Naive thymus-derived CD4-positive, alpha-beta T cell (primary cell): ENCODE measurements at regions not wholly inside any gene's neighbourhood (a gene's known extent, or its start where the extent isn't known, plus 50 kb on each side); places are given as distances from the start of the nearest gene placed in this dataset.
"Not testable (repeated sequence)": the region's sequence is repeated elsewhere in the genome, so short reads cannot be mapped to it uniquely, and the experiment has no call there.

Experiments used
- ATAC-seq: fragments of 150-1000 bp; cut with Tn5 transposase; 2 replicates; pipeline ENCODE4 v1.10.0; 2021; ENCODE audit warnings: mild to moderate bottlenecking, moderate library complexity
- CTCF ChIA-PET: fragments of 350-600 bp; sonication (Branson Sonifier 250); formaldehyde crosslinking; loops from one replicate; lab custom pipeline; 2021; ENCODE audit warnings: antibody characterized with exemption; lab: Charles Lee
- POLR2A ChIA-PET: fragments of 350-600 bp; sonication (Branson Sonifier 250); formaldehyde crosslinking; loops from one replicate; lab custom pipeline; 2021; ENCODE audit warnings: antibody characterized with exemption, inconsistent platforms; lab: Charles Lee
- DNase-seq, 9 donors: peaks; one replicate each; pipeline versions ENCODE4 v3.0.0 to v3.0.0-alpha.2; 2020 to 2022; ENCODE audit warnings: mixed read lengths in 1 of 9
- H3K27ac ChIP-seq: one replicate; pipeline ENCODE4 v1.7.0; 2013; ENCODE audit warnings: mild to moderate bottlenecking, low read depth, low read length, moderate library complexity
- H3K27me3 ChIP-seq, 2 donors: one replicate each; pipeline ENCODE4 v1.7.0; 2013; ENCODE audit warnings: low read length in 2 of 2, mild to moderate bottlenecking in 2 of 2, moderate library complexity in 2 of 2; ENCODE audit not compliant: control insufficient read depth in 2 of 2, insufficient read depth in 2 of 2
- H3K36me3 ChIP-seq, 3 experiments: 1 replicate in 2 of 3; 2 replicates in 1 of 3; pipeline ENCODE4 v1.7.0; 2013; ENCODE audit warnings: low read length in 3 of 3, mild to moderate bottlenecking in 3 of 3, moderate library complexity in 1 of 3; ENCODE audit not compliant: insufficient read depth in 3 of 3, control insufficient read depth in 2 of 3
- H3K4me1 ChIP-seq, 2 donors: one replicate each; pipeline ENCODE4 v1.7.0; 2013; ENCODE audit warnings: low read length in 2 of 2, mild to moderate bottlenecking in 2 of 2, moderate library complexity in 1 of 2; ENCODE audit not compliant: control insufficient read depth in 2 of 2, insufficient read depth in 2 of 2
- H3K4me3 ChIP-seq: 2 replicates; pipeline ENCODE4 v1.7.0; 2013; ENCODE audit warnings: mild to moderate bottlenecking, low read length
- H3K9me3 ChIP-seq, 3 experiments: 1 replicate in 2 of 3; 2 replicates in 1 of 3; pipeline ENCODE4 v1.7.0; 2013; ENCODE audit warnings: low read length in 3 of 3; ENCODE audit not compliant: control insufficient read depth in 2 of 3
- H3K27ac Mint-ChIP-seq, 9 donors: one replicate each; pipeline ENCODE4 v1.8.0; 2020 to 2022; ENCODE audit warnings: mixed read lengths in 9 of 9, mild to moderate bottlenecking in 8 of 9, moderate library complexity in 5 of 9, inconsistent platforms in 2 of 9
- H3K27me3 Mint-ChIP-seq, 5 donors: one replicate each; pipeline ENCODE4 v1.8.0; 2021 to 2022; ENCODE audit warnings: mixed read lengths in 5 of 5, mild to moderate bottlenecking in 1 of 5
- H3K36me3 Mint-ChIP-seq, 5 donors: one replicate each; pipeline ENCODE4 v1.8.0; 2020 to 2022; ENCODE audit warnings: mixed read lengths in 5 of 5, mild to moderate bottlenecking in 3 of 5, inconsistent platforms in 1 of 5
- H3K4me1 Mint-ChIP-seq, 7 donors: one replicate each; pipeline ENCODE4 v1.8.0; 2020 to 2022; ENCODE audit warnings: mixed read lengths in 7 of 7, mild to moderate bottlenecking in 3 of 7, inconsistent platforms in 1 of 7
- H3K4me3 Mint-ChIP-seq, 10 donors: one replicate each; pipeline ENCODE4 v1.8.0; 2020 to 2022; ENCODE audit warnings: mild to moderate bottlenecking in 10 of 10, mixed read lengths in 10 of 10, moderate library complexity in 6 of 10, inconsistent platforms in 2 of 10
- H3K9me3 Mint-ChIP-seq, 11 donors: one replicate each; pipeline ENCODE4 v1.8.0; 2020 to 2022; ENCODE audit warnings: mixed read lengths in 11 of 11, mild to moderate bottlenecking in 4 of 11, inconsistent platforms in 1 of 11, moderate library complexity in 1 of 11
- intact Hi-C, 2 donors: fragments of 100-400 bp; cut with micrococcal nuclease; formaldehyde crosslinking; loops; one replicate each; pipeline ENCODE4 v1.15.1; 2023

GRCh38 chr7:75511-75910, 116.9 kb upstream of the FAM20C start:
- DNase-seq, ATAC-seq, POLR2A ChIA-PET, H3K9me3 ChIP-seq, intact Hi-C loops, H3K4me3 Mint-ChIP-seq, CTCF ChIA-PET, H3K4me1 Mint-ChIP-seq, H3K4me1 ChIP-seq, H3K4me3 ChIP-seq, H3K27ac Mint-ChIP-seq, H3K27me3 ChIP-seq, H3K27ac ChIP-seq, H3K36me3 ChIP-seq, H3K36me3 Mint-ChIP-seq, H3K9me3 Mint-ChIP-seq, H3K27me3 Mint-ChIP-seq: not testable (repeated sequence)

- H3K4me1 Mint-ChIP-seq, H3K4me3 ChIP-seq, H3K27ac Mint-ChIP-seq, ATAC-seq, H3K4me1 ChIP-seq, H3K27me3 ChIP-seq, DNase-seq, POLR2A ChIA-PET, H3K27ac ChIP-seq, H3K9me3 Mint-ChIP-seq, CTCF ChIA-PET, H3K36me3 Mint-ChIP-seq, H3K36me3 ChIP-seq, H3K9me3 ChIP-seq, H3K4me3 Mint-ChIP-seq, H3K27me3 Mint-ChIP-seq, intact Hi-C loops: not testable (repeated sequence)
These were observed 116.2 kb upstream of the FAM20C start for GRCh38 chr7:76202-76601.

- intact Hi-C loops, POLR2A ChIA-PET, CTCF ChIA-PET: not testable (repeated sequence)
These were observed 115.5 kb upstream of the FAM20C start for GRCh38 chr7:76829-77395.

GRCh38 chr7:78862-79261, 113.5 kb upstream of the FAM20C start:
- H3K27me3 ChIP-seq, H3K27ac ChIP-seq, ATAC-seq, H3K4me1 ChIP-seq, H3K27me3 Mint-ChIP-seq, DNase-seq, H3K9me3 Mint-ChIP-seq, H3K27ac Mint-ChIP-seq, H3K36me3 ChIP-seq, H3K4me3 ChIP-seq, H3K36me3 Mint-ChIP-seq, H3K4me3 Mint-ChIP-seq, H3K4me1 Mint-ChIP-seq, H3K9me3 ChIP-seq, CTCF ChIA-PET, intact Hi-C loops, POLR2A ChIA-PET: not testable (repeated sequence)

More at GRCh38 chr7:76829-77395, 115.5 kb upstream of the FAM20C start:
- H3K4me3 ChIP-seq, H3K36me3 ChIP-seq, H3K27me3 ChIP-seq, H3K4me3 Mint-ChIP-seq, ATAC-seq, DNase-seq, H3K27me3 Mint-ChIP-seq, H3K9me3 ChIP-seq, H3K4me1 ChIP-seq, H3K27ac Mint-ChIP-seq, H3K36me3 Mint-ChIP-seq, H3K9me3 Mint-ChIP-seq, H3K4me1 Mint-ChIP-seq, H3K27ac ChIP-seq: not testable (repeated sequence)

- H3K9me3 Mint-ChIP-seq, H3K36me3 ChIP-seq, H3K36me3 Mint-ChIP-seq, CTCF ChIA-PET, H3K4me1 ChIP-seq, H3K9me3 ChIP-seq, H3K4me3 ChIP-seq, H3K4me1 Mint-ChIP-seq, intact Hi-C loops, ATAC-seq, H3K27me3 ChIP-seq, H3K27ac Mint-ChIP-seq, H3K4me3 Mint-ChIP-seq, POLR2A ChIA-PET, H3K27ac ChIP-seq, H3K27me3 Mint-ChIP-seq: not testable (repeated sequence)
- peak in 1 of 9 donors; percentile 10 for DNase-seq
These were observed 112.8 kb upstream of the FAM20C start for GRCh38 chr7:79400-80055.

- H3K27ac ChIP-seq = no peak overlapping the region
- H3K4me3 ChIP-seq = no peak overlapping the region
- POLR2A ChIA-PET = no interaction called here
- H3K9me3 ChIP-seq = no peaks in the 10 kb centered on the region
- H3K4me3 Mint-ChIP-seq = no peak overlapping the region
- CTCF ChIA-PET = no interaction called here
- no peaks in the 10 kb centered on the region for H3K27me3 ChIP-seq
- H3K9me3 Mint-ChIP-seq = peaks cover 0 to 4% (median 0%) of the 10 kb centered on the region in 11 donors
- DNase-seq = peak in 1 of 9 donors; percentile 16
- H3K4me1 ChIP-seq = no peaks in the 10 kb centered on the region
- no peaks in the 10 kb centered on the region for H3K36me3 ChIP-seq
- no peak overlapping the region for H3K27ac Mint-ChIP-seq
- H3K27me3 Mint-ChIP-seq = peaks cover 0 to 7% (median 0%) of the 10 kb centered on the region in 5 donors
- no peak for ATAC-seq
- peaks cover 0 to 3% (median 0%) of the 10 kb centered on the region in 7 donors for H3K4me1 Mint-ChIP-seq
- intact Hi-C loops = no loop called here
- H3K36me3 Mint-ChIP-seq = no peaks in the 10 kb centered on the region
These were observed 111.9 kb upstream of the FAM20C start for GRCh38 chr7:80259-81067.
